H1 (cell line): ENCODE measurements at regions not wholly inside any gene's neighbourhood (a gene's known extent, or its start where the extent isn't known, plus 50 kb on each side); places are given as distances from the start of the nearest gene placed in this dataset.

ENCODE experiments used
- CTCF ChIA-PET: fragments of 300-600 bp; sonication (Branson Sonifier 250); formaldehyde crosslinking; loops from one replicate; lab custom pipeline; 2021; ENCODE audit not compliant: partially characterized antibody; lab: Charles Lee
- POLR2A ChIA-PET: fragments of 300-600 bp; sonication (Branson Sonifier 250); formaldehyde crosslinking; loops from one replicate; lab custom pipeline; 2021; ENCODE audit warnings: inconsistent platforms; ENCODE audit not compliant: partially characterized antibody; lab: Charles Lee
- DNase-seq, 2 experiments: peaks; one replicate each; pipeline versions ENCODE4 v3.0.0 to v3.0.0-alpha.2; 2010 to 2022; ENCODE audit warnings: low spot score in 2 of 2, low read depth in 1 of 2, mixed read lengths in 1 of 2
- FAIRE-seq: peaks from 2 replicates; lab custom pipeline; 2011; peaks lifted over from hg19 to GRCh38; lab: Jason Lieb, UNC
- H2AFZ ChIP-seq: 2 replicates; pipeline ENCODE4 v1.8.1; 2012; ENCODE audit warnings: low read length, inconsistent platforms
- H2AK5ac ChIP-seq: 2 replicates; pipeline ENCODE4 v1.6.1; 2013; ENCODE audit warnings: low read depth, low read length
- H2BK120ac ChIP-seq: replicated peaks from 2 replicates; pipeline ENCODE3; 2013; ENCODE audit warnings: low read depth, low read length, inconsistent platforms
- H2BK12ac ChIP-seq: 2 replicates; pipeline ENCODE4 v1.6.1; 2013; ENCODE audit warnings: low read depth, low read length
- H2BK15ac ChIP-seq: 2 replicates; pipeline ENCODE4 v1.6.1; 2013; ENCODE audit warnings: low read length
- H2BK20ac ChIP-seq: 2 replicates; pipeline ENCODE4 v1.6.1; 2013; ENCODE audit warnings: low read length
- H2BK5ac ChIP-seq: 2 replicates; pipeline ENCODE4 v1.6.1; 2013; ENCODE audit warnings: low read depth, low read length
- H3K14ac ChIP-seq: 2 replicates; pipeline ENCODE4 v1.6.1; 2013; ENCODE audit warnings: inconsistent platforms; ENCODE audit not compliant: insufficient read length
- H3K18ac ChIP-seq: 2 replicates; pipeline ENCODE4 v1.6.1; 2013; ENCODE audit warnings: low read length; ENCODE audit errors: extremely low read depth
- H3K23ac ChIP-seq: 2 replicates; pipeline ENCODE4 v1.6.1; 2013; ENCODE audit warnings: inconsistent platforms; ENCODE audit not compliant: insufficient read length
- H3K23me2 ChIP-seq: 2 replicates; pipeline ENCODE4 v1.6.1; 2013; ENCODE audit warnings: low read depth, low read length
- H3K27ac ChIP-seq: 2 replicates; pipeline ENCODE4 v1.6.1; 2011; ENCODE audit warnings: low read depth, low read length, inconsistent platforms
- H3K27me3 ChIP-seq, 4 experiments: replicated peaks in 1 of 4; 1 replicate in 1 of 4; 2 replicates in 3 of 4; pipeline versions ENCODE4 v1.6.1 to v1.8.1; 2011 to 2013; ENCODE audit warnings: low read length in 3 of 4, mild to moderate bottlenecking in 3 of 4, inconsistent platforms in 2 of 4, mixed read lengths in 2 of 4, moderate library complexity in 1 of 4; ENCODE audit not compliant: control insufficient read depth in 3 of 4, insufficient read depth in 3 of 4; ENCODE audit errors: extremely low read depth in 1 of 4
- H3K36me3 ChIP-seq, 4 experiments: 2 replicates each; pipeline versions ENCODE4 v1.6.1 to v1.8.1; 2011 to 2013; ENCODE audit warnings: mild to moderate bottlenecking in 4 of 4, low read length in 3 of 4, moderate library complexity in 2 of 4, control low read depth in 1 of 4, inconsistent platforms in 1 of 4; ENCODE audit not compliant: insufficient read depth in 4 of 4, control insufficient read depth in 2 of 4
- H3K4ac ChIP-seq: replicated peaks from 2 replicates; pipeline ENCODE3; 2013; ENCODE audit warnings: low read length, low read depth, mixed read lengths, inconsistent platforms; ENCODE audit not compliant: insufficient read length
- H3K4me1 ChIP-seq, 4 experiments: replicated peaks in 1 of 4; 1 replicate in 1 of 4; 2 replicates in 3 of 4; pipeline versions ENCODE4 v1.6.1 to v1.8.1; 2011 to 2013; ENCODE audit warnings: low read length in 3 of 4, inconsistent platforms in 2 of 4, mixed read lengths in 1 of 4; ENCODE audit not compliant: insufficient read depth in 4 of 4, control insufficient read depth in 3 of 4
- H3K4me2 ChIP-seq, 2 experiments: 2 replicates each; pipeline versions ENCODE4 v1.6.1 to v1.8.1; 2011 to 2013; ENCODE audit warnings: low read depth in 2 of 2, low read length in 2 of 2, control low read depth in 1 of 2, inconsistent platforms in 1 of 2, mild to moderate bottlenecking in 1 of 2; ENCODE audit not compliant: insufficient read depth in 1 of 2
- H3K4me3 ChIP-seq, 4 experiments: fragments of 200-600, 300-600 bp in 1 of 4; sonication (generic), shearing (Covaris generic), sonication (Bioruptor Twin) in 1 of 4; 2 replicates each; pipeline versions ENCODE4 v1.5.1 to v1.8.1; 2011 to 2016; ENCODE audit warnings: low read length in 4 of 4, low read depth in 3 of 4, control low read depth in 2 of 4, inconsistent platforms in 2 of 4, mild to moderate bottlenecking in 2 of 4, mixed read lengths in 1 of 4, moderate library complexity in 1 of 4; ENCODE audit not compliant: insufficient read depth in 2 of 4; ENCODE audit errors: extremely low read depth in 1 of 4
- H3K56ac ChIP-seq: replicated peaks from 2 replicates; pipeline ENCODE3; 2013; ENCODE audit warnings: low read depth, mild to moderate bottlenecking, mixed read lengths, low read length, inconsistent platforms; ENCODE audit not compliant: insufficient read length
- H3K79me1 ChIP-seq: 2 replicates; pipeline ENCODE4 v1.6.1; 2013; ENCODE audit warnings: low read depth, low read length, control low read depth
- H3K79me2 ChIP-seq, 2 experiments: 2 replicates each; pipeline versions ENCODE4 v1.6.1 to v1.8.1; 2012 to 2013; ENCODE audit warnings: low read length in 2 of 2, mild to moderate bottlenecking in 2 of 2, inconsistent platforms in 1 of 2; ENCODE audit not compliant: insufficient read depth in 2 of 2, control insufficient read depth in 1 of 2
- H3K9ac ChIP-seq, 4 experiments: replicated peaks in 1 of 4; 1 replicate in 1 of 4; 2 replicates in 3 of 4; pipeline versions ENCODE4 v1.6.1 to v1.8.1; 2011 to 2013; ENCODE audit warnings: low read depth in 3 of 4, low read length in 3 of 4, control low read depth in 2 of 4, mild to moderate bottlenecking in 2 of 4, moderate library complexity in 2 of 4, inconsistent platforms in 1 of 4; ENCODE audit errors: extremely low read depth in 1 of 4
- H3K9me3 ChIP-seq, 2 experiments: 2 replicates each; pipeline versions ENCODE4 v1.6.1 to v1.8.1; 2012 to 2013; ENCODE audit warnings: mild to moderate bottlenecking in 2 of 2, moderate library complexity in 2 of 2, control low read depth in 1 of 2, inconsistent platforms in 1 of 2, low read depth in 1 of 2, low read length in 1 of 2, mixed read lengths in 1 of 2; ENCODE audit not compliant: insufficient read depth in 2 of 2
- H4K20me1 ChIP-seq, 2 experiments: replicated peaks in 1 of 2; 2 replicates each; pipeline versions ENCODE3 to v1.8.1; 2011 to 2013; ENCODE audit warnings: inconsistent platforms in 2 of 2, low read length in 2 of 2, mild to moderate bottlenecking in 1 of 2; ENCODE audit not compliant: insufficient read depth in 2 of 2, control insufficient read depth in 1 of 2
- H4K5ac ChIP-seq: 2 replicates; pipeline ENCODE4 v1.6.1; 2013; ENCODE audit warnings: low read length, low read depth, mixed read lengths, inconsistent platforms; ENCODE audit not compliant: insufficient read length
- H4K8ac ChIP-seq: 2 replicates; pipeline ENCODE4 v1.8.0; 2013; ENCODE audit warnings: mild to moderate bottlenecking, moderate library complexity, low read length, inconsistent platforms; ENCODE audit not compliant: insufficient read depth; ENCODE audit errors: extremely low read depth
- H4K91ac ChIP-seq: replicated peaks from 2 replicates; pipeline ENCODE3; 2013; ENCODE audit warnings: low read length, mixed read lengths, inconsistent platforms; ENCODE audit not compliant: insufficient read length
- EP300 ChIP-seq, 2 experiments: IDR thresholded peaks; 1 replicate in 1 of 2; 2 replicates in 1 of 2; pipeline ENCODE4 v1.6.1; 2011 to 2012; ENCODE audit warnings: low read depth in 2 of 2, low read length in 2 of 2, mild to moderate bottlenecking in 2 of 2, borderline replicate concordance in 1 of 2, inconsistent platforms in 1 of 2, moderate library complexity in 1 of 2
- EZH2 ChIP-seq: fragments of 200-600 bp; sonication (generic); IDR thresholded peaks from 2 replicates; pipeline ENCODE4 v1.7.1; 2012; ENCODE audit warnings: low read depth, mild to moderate bottlenecking, moderate library complexity, low read length, inconsistent platforms; ENCODE audit not compliant: severe bottlenecking
- GABPA ChIP-seq: IDR thresholded peaks from 2 replicates; pipeline ENCODE4 v1.6.1; 2011; ENCODE audit warnings: mild to moderate bottlenecking, low read length, moderate library complexity, borderline replicate concordance; ENCODE audit not compliant: insufficient read depth
- KDM1A ChIP-seq: fragments of 200-600, 300-600 bp; sonication (generic); IDR thresholded peaks from 2 replicates; pipeline ENCODE4 v1.7.1; 2016; ENCODE audit warnings: mild to moderate bottlenecking, low read length, borderline replicate concordance
- SP1 ChIP-seq: IDR thresholded peaks from 2 replicates; pipeline ENCODE4 v1.6.1; 2011; ENCODE audit warnings: low read depth, low read length
- TAF7 ChIP-seq: optimal IDR thresholded peaks from 2 replicates; pipeline ENCODE3; 2011; ENCODE audit warnings: low read depth, mild to moderate bottlenecking, inconsistent platforms, low read length, moderate library complexity, borderline replicate concordance
- TEAD4 ChIP-seq: IDR thresholded peaks from 2 replicates; pipeline ENCODE4 v1.6.1; 2012; ENCODE audit warnings: low read depth, low read length, inconsistent platforms, mixed read lengths
- WGBS, 2 experiments: shearing (Covaris generic) in 1 of 2; methylation state at CpG; one replicate each; pipeline versions ENCODE4 v1.1.6 to v1.1.7; 2013 to 2015; ENCODE audit warnings: low lambda C conversion rate in 2 of 2, mixed read lengths in 2 of 2, inconsistent platforms in 1 of 2, low coverage in 1 of 2, missing lambda C conversion rate in 1 of 2; ENCODE audit not compliant: insufficient replicate concordance in 2 of 2, insufficient coverage in 1 of 2, insufficient read length in 1 of 2; ENCODE audit errors: extremely low coverage in 1 of 2, missing lambda C conversion rate in 1 of 2; 5-methylcytosine and 5-hydroxymethylcytosine counted together
- TF ChIP-seq, protein P1 (sequence below): IDR thresholded peaks from 2 replicates; pipeline ENCODE4 v1.6.1; 2012; ENCODE audit warnings: low read length, inconsistent platforms
- TF ChIP-seq, protein P2 (sequence below): IDR thresholded peaks from 2 replicates; pipeline ENCODE4 v1.6.1; 2012; ENCODE audit warnings: inconsistent platforms
- TF ChIP-seq, protein P3 (sequence below), 3 experiments: IDR thresholded peaks; 1 replicate in 2 of 3; 2 replicates in 1 of 3; pipeline versions ENCODE4 v1.5.1 to v1.6.1; 2011; ENCODE audit warnings: low read length in 3 of 3, mild to moderate bottlenecking in 3 of 3, inconsistent platforms in 2 of 3, low read depth in 1 of 3, moderate library complexity in 1 of 3; ENCODE audit not compliant: insufficient read depth in 1 of 3; ENCODE audit errors: control extremely low read depth in 1 of 3

DNA sequence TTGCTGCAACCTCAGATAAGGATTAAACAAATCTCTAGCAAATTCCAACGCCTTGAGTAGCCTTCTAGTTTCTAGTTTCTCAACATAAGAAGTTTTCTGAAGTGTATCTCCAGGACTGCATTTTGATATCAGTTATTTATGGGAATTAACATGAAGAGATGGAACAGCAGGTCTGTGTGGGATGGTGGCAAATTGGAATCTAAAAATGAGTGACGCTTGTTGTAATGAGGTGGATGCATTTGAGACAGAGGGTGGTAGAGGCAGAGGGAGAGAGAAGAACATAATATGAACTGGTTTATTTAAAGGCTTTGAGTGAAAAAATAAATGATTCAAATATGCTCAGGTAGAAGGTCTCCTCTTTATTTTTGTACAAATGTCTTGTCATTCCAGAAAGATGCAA, 446.8 kb upstream of the GCFC2 start:
- Histone ChIP-seq H3K4me3 (no peak overlapping the region), H3K79me1 (no peaks in the 10 kb centered on the region), H4K8ac (no peak overlapping the region), H3K23ac (no peak overlapping the region), H2BK120ac (no peak overlapping the region), H3K56ac (no peak overlapping the region), H3K23me2 (no peaks in the 10 kb centered on the region), H2AK5ac (no peak overlapping the region), H2BK15ac (no peak overlapping the region), H3K79me2 (no peaks in the 10 kb centered on the region), H3K27ac (no peak overlapping the region), H3K4me1 (no peaks in the 10 kb centered on the region), H3K36me3 (no peaks in the 10 kb centered on the region), H3K14ac (no peak overlapping the region), H3K9ac (no peak overlapping the region), H4K5ac (no peak overlapping the region), H3K18ac (no peak overlapping the region), H2BK5ac (no peak overlapping the region), H2BK20ac (no peak overlapping the region), H3K4ac (no peak overlapping the region), H4K91ac (no peak overlapping the region), H2BK12ac (no peak overlapping the region), H3K9me3 (no peaks in the 10 kb centered on the region), H2AFZ (no peak overlapping the region), H3K4me2 (no peak overlapping the region), H3K27me3 (no peaks in the 10 kb centered on the region), H4K20me1 (no peaks in the 10 kb centered on the region)
- ChIA-PET POLR2A (no interaction called here), CTCF (no interaction called here)
- WGBS, 2 experiments, result 90% methylated on average over 2 of the region's 2 CpGs; no CpG with 5 or more reads in 1 of the 2 experiments
- DNase-seq (no peak), FAIRE-seq (no peak)
- TF ChIP-seq, protein P1, sequence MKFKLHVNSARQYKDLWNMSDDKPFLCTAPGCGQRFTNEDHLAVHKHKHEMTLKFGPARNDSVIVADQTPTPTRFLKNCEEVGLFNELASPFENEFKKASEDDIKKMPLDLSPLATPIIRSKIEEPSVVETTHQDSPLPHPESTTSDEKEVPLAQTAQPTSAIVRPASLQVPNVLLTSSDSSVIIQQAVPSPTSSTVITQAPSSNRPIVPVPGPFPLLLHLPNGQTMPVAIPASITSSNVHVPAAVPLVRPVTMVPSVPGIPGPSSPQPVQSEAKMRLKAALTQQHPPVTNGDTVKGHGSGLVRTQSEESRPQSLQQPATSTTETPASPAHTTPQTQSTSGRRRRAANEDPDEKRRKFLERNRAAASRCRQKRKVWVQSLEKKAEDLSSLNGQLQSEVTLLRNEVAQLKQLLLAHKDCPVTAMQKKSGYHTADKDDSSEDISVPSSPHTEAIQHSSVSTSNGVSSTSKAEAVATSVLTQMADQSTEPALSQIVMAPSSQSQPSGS, result no peak
- no peak for TF ChIP-seq KDM1A
- no peak for TF ChIP-seq EZH2
- TF ChIP-seq SP1, result no peak
- no peak for TF ChIP-seq EP300 (IDR thresholded peaks at IDR 0.05; ENCODE audit: borderline replicate concordance in 1 of 2, low read depth in 2 of 2, low read length in 2 of 2)
- TF ChIP-seq TAF7, result no peak
- TF ChIP-seq, protein P2, sequence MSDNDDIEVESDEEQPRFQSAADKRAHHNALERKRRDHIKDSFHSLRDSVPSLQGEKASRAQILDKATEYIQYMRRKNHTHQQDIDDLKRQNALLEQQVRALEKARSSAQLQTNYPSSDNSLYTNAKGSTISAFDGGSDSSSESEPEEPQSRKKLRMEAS, result no peak
- no peak for TF ChIP-seq GABPA
- TF ChIP-seq, protein P3, sequence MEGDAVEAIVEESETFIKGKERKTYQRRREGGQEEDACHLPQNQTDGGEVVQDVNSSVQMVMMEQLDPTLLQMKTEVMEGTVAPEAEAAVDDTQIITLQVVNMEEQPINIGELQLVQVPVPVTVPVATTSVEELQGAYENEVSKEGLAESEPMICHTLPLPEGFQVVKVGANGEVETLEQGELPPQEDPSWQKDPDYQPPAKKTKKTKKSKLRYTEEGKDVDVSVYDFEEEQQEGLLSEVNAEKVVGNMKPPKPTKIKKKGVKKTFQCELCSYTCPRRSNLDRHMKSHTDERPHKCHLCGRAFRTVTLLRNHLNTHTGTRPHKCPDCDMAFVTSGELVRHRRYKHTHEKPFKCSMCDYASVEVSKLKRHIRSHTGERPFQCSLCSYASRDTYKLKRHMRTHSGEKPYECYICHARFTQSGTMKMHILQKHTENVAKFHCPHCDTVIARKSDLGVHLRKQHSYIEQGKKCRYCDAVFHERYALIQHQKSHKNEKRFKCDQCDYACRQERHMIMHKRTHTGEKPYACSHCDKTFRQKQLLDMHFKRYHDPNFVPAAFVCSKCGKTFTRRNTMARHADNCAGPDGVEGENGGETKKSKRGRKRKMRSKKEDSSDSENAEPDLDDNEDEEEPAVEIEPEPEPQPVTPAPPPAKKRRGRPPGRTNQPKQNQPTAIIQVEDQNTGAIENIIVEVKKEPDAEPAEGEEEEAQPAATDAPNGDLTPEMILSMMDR (IDR thresholded peaks at IDR 0.05; ENCODE audit: control extremely low read depth in 1 of 3, insufficient read depth in 1 of 3, low read depth in 1 of 3, low read length in 3 of 3), result no peak
- no peak for TF ChIP-seq TEAD4
